ENCODE measurements at regions not wholly inside any gene's neighbourhood (a gene's known extent, or its start where the extent isn't known, plus 50 kb on each side); places are given as distances from the start of the nearest gene placed in this dataset.

GRCh38 chr11:80443177-80443576, 1002.3 kb upstream of the TENM4 start:
- ATAC-seq (no peak), DNase-seq (no peak)
- H3K27me3 Mint-ChIP-seq (ENCODE audit: low read depth): no peaks in the 10 kb centered on the region
- H3K36me3 Mint-ChIP-seq (ENCODE audit: low read depth): no peaks in the 10 kb centered on the region
- H3K27ac Mint-ChIP-seq: no peak overlapping the region
- H3K4me1 Mint-ChIP-seq (ENCODE audit: low read depth): no peaks in the 10 kb centered on the region
- no peak overlapping the region for H3K4me3 Mint-ChIP-seq
- no peaks in the 10 kb centered on the region for H3K9me3 Mint-ChIP-seq (ENCODE audit: insufficient read depth)
- POLR2A ChIA-PET: no interaction called here
- CTCF ChIA-PET: no interaction called here

- Mint-ChIP-seq H3K27me3 (ENCODE audit: low read depth) (no peaks in the 10 kb centered on the region), H3K4me3 (no peak overlapping the region), H3K9me3 (ENCODE audit: insufficient read depth) (no peaks in the 10 kb centered on the region), H3K36me3 (ENCODE audit: low read depth) (no peaks in the 10 kb centered on the region), H3K4me1 (ENCODE audit: low read depth) (no peaks in the 10 kb centered on the region), H3K27ac (no peak overlapping the region)
- DNase-seq (no peak), ATAC-seq (no peak)
- ChIA-PET POLR2A (no interaction called here), CTCF (no interaction called here)
These were observed 1001.0 kb upstream of the TENM4 start for GRCh38 chr11:80441821-80442220.

GRCh38 chr11:80440835-80441234, 1000.0 kb upstream of the TENM4 start:
- Mint-ChIP-seq H3K4me3 (no peak overlapping the region), H3K9me3 (ENCODE audit: insufficient read depth) (no peaks in the 10 kb centered on the region), H3K4me1 (ENCODE audit: low read depth) (no peaks in the 10 kb centered on the region), H3K27ac (no peak overlapping the region), H3K27me3 (ENCODE audit: low read depth) (no peaks in the 10 kb centered on the region), H3K36me3 (ENCODE audit: low read depth) (no peaks in the 10 kb centered on the region)
- ATAC-seq: no peak
- ChIA-PET POLR2A (no interaction called here), CTCF (no interaction called here)
- DNase-seq: no peak

GRCh38 chr11:80436547-80436946, 995.7 kb upstream of the TENM4 start:
- H3K27ac Mint-ChIP-seq: no peak overlapping the region
- H3K27me3 Mint-ChIP-seq (ENCODE audit: low read depth): no peaks in the 10 kb centered on the region
- POLR2A ChIA-PET: no interaction called here
- CTCF ChIA-PET: no interaction called here
- H3K36me3 Mint-ChIP-seq (ENCODE audit: low read depth): no peaks in the 10 kb centered on the region
- DNase-seq (no peak), ATAC-seq (no peak)
- no peaks in the 10 kb centered on the region for H3K4me1 Mint-ChIP-seq (ENCODE audit: low read depth)
- H3K4me3 Mint-ChIP-seq: no peak overlapping the region
- H3K9me3 Mint-ChIP-seq (ENCODE audit: insufficient read depth): no peaks in the 10 kb centered on the region

GRCh38 chr11:80435345-80435744, 994.5 kb upstream of the TENM4 start:
- CTCF ChIA-PET: no interaction called here
- no peak for ATAC-seq

GRCh38 chr11:80432057-80432456, 991.2 kb upstream of the TENM4 start:
- CTCF ChIA-PET: no interaction called here
- Mint-ChIP-seq H3K36me3 (ENCODE audit: low read depth) (no peaks in the 10 kb centered on the region), H3K4me1 (ENCODE audit: low read depth) (no peaks in the 10 kb centered on the region), H3K27ac (no peak overlapping the region), H3K27me3 (ENCODE audit: low read depth) (no peaks in the 10 kb centered on the region), H3K4me3 (no peak overlapping the region), H3K9me3 (ENCODE audit: insufficient read depth) (no peaks in the 10 kb centered on the region)
- no peak for DNase-seq
- POLR2A ChIA-PET: no interaction called here
- ATAC-seq: no peak

More at GRCh38 chr11:80435345-80435744, 994.5 kb upstream of the TENM4 start:
- POLR2A ChIA-PET: no interaction called here
- no peaks in the 10 kb centered on the region for H3K9me3 Mint-ChIP-seq (ENCODE audit: insufficient read depth)
- no peak for DNase-seq
- H3K27ac Mint-ChIP-seq: no peak overlapping the region
- no peaks in the 10 kb centered on the region for H3K27me3 Mint-ChIP-seq (ENCODE audit: low read depth)
- no peaks in the 10 kb centered on the region for H3K36me3 Mint-ChIP-seq (ENCODE audit: low read depth)
- no peak overlapping the region for H3K4me3 Mint-ChIP-seq
- no peaks in the 10 kb centered on the region for H3K4me1 Mint-ChIP-seq (ENCODE audit: low read depth)

GRCh38 chr11:80424012-80424695, 983.3 kb upstream of the TENM4 start:
- ATAC-seq (no peak), DNase-seq (no peak)
- H3K27ac Mint-ChIP-seq: no peak overlapping the region
- H3K9me3 Mint-ChIP-seq (ENCODE audit: insufficient read depth): no peaks in the 10 kb centered on the region
- H3K27me3 Mint-ChIP-seq (ENCODE audit: low read depth): no peaks in the 10 kb centered on the region
- no peaks in the 10 kb centered on the region for H3K36me3 Mint-ChIP-seq (ENCODE audit: low read depth)
- CTCF ChIA-PET: no interaction called here
- POLR2A ChIA-PET: no interaction called here
- H3K4me1 Mint-ChIP-seq (ENCODE audit: low read depth): no peaks in the 10 kb centered on the region
- no peak overlapping the region for H3K4me3 Mint-ChIP-seq

- CTCF ChIA-PET: no interaction called here
- Mint-ChIP-seq H3K27me3 (ENCODE audit: low read depth) (no peaks in the 10 kb centered on the region), H3K27ac (no peak overlapping the region), H3K4me3 (no peak overlapping the region), H3K4me1 (ENCODE audit: low read depth) (no peaks in the 10 kb centered on the region), H3K36me3 (ENCODE audit: low read depth) (no peaks in the 10 kb centered on the region), H3K9me3 (ENCODE audit: insufficient read depth) (no peaks in the 10 kb centered on the region)
- POLR2A ChIA-PET: no interaction called here
- DNase-seq (no peak), ATAC-seq (no peak)
These were observed 979.5 kb upstream of the TENM4 start for GRCh38 chr11:80420374-80420773.

GRCh38 chr11:80417681-80418080, 976.9 kb upstream of the TENM4 start:
- CTCF ChIA-PET: no interaction called here
- POLR2A ChIA-PET: no interaction called here
- no peaks in the 10 kb centered on the region for H3K36me3 Mint-ChIP-seq (ENCODE audit: low read depth)
- no peak overlapping the region for H3K4me3 Mint-ChIP-seq
- H3K4me1 Mint-ChIP-seq (ENCODE audit: low read depth): no peaks in the 10 kb centered on the region
- no peak for ATAC-seq
- H3K27ac Mint-ChIP-seq: no peak overlapping the region
- peaks cover 4% of the 10 kb centered on the region for H3K9me3 Mint-ChIP-seq (ENCODE audit: insufficient read depth)
- no peaks in the 10 kb centered on the region for H3K27me3 Mint-ChIP-seq (ENCODE audit: low read depth)
- no peak for DNase-seq

GRCh38 chr11:80415580-80415979, 974.8 kb upstream of the TENM4 start:
- no peaks in the 10 kb centered on the region for H3K4me1 Mint-ChIP-seq (ENCODE audit: low read depth)
- CTCF ChIA-PET: no interaction called here
- POLR2A ChIA-PET: no interaction called here

GRCh38 chr11:80414181-80415165, 973.6 kb upstream of the TENM4 start:
- no peaks in the 10 kb centered on the region for H3K27me3 Mint-ChIP-seq (ENCODE audit: low read depth)
- ChIA-PET POLR2A (no interaction called here), CTCF (no interaction called here)
- no peak overlapping the region for H3K4me3 Mint-ChIP-seq
- no peak overlapping the region for H3K27ac Mint-ChIP-seq
- H3K36me3 Mint-ChIP-seq (ENCODE audit: low read depth): no peaks in the 10 kb centered on the region
- DNase-seq (no peak), ATAC-seq (no peak)
- H3K9me3 Mint-ChIP-seq (ENCODE audit: insufficient read depth): peaks cover 12% of the 10 kb centered on the region
- no peaks in the 10 kb centered on the region for H3K4me1 Mint-ChIP-seq (ENCODE audit: low read depth)

More at GRCh38 chr11:80415580-80415979, 974.8 kb upstream of the TENM4 start:
- Mint-ChIP-seq H3K27me3 (ENCODE audit: low read depth) (no peaks in the 10 kb centered on the region), H3K4me3 (no peak overlapping the region), H3K27ac (no peak overlapping the region), H3K9me3 (ENCODE audit: insufficient read depth) (peaks cover 9% of the 10 kb centered on the region), H3K36me3 (ENCODE audit: low read depth) (no peaks in the 10 kb centered on the region)
- ATAC-seq (no peak), DNase-seq (no peak)

GRCh38 chr11:80412604-80413003, 971.8 kb upstream of the TENM4 start:
- H3K9me3 Mint-ChIP-seq (ENCODE audit: insufficient read depth): peaks cover 21% of the 10 kb centered on the region
- no peaks in the 10 kb centered on the region for H3K36me3 Mint-ChIP-seq (ENCODE audit: low read depth)
- DNase-seq: no peak
- H3K4me1 Mint-ChIP-seq (ENCODE audit: low read depth): no peaks in the 10 kb centered on the region
- POLR2A ChIA-PET: no interaction called here
- H3K27ac Mint-ChIP-seq: no peak overlapping the region
- H3K27me3 Mint-ChIP-seq (ENCODE audit: low read depth): no peaks in the 10 kb centered on the region
- no peak for ATAC-seq
- no peak overlapping the region for H3K4me3 Mint-ChIP-seq
- CTCF ChIA-PET: no interaction called here
